Uterus (tissue), 2 donors: ENCODE measurements at regions not wholly inside any gene's neighbourhood (a gene's known extent, or its start where the extent isn't known, plus 50 kb on each side); places are given as distances from the start of the nearest gene placed in this dataset.

ENCODE experiments used
- POLR2A ChIP-seq, 2 donors: fragments of 450-650 bp; IDR thresholded peaks; one replicate each; pipeline ENCODE4 v1.6.1; 2016; ENCODE audit warnings: antibody characterized with exemption in 2 of 2, mild to moderate bottlenecking in 1 of 2, moderate library complexity in 1 of 2
- TF ChIP-seq, protein P1 (sequence below), 4 experiments: fragments of 200-600 bp in 2 of 4; fragments of 450-650 bp in 2 of 4; sonication (generic) in 2 of 4; IDR thresholded peaks; one replicate each; pipeline ENCODE4 v1.5.1; 2016 to 2019; ENCODE audit warnings: antibody characterized with exemption in 4 of 4, mild to moderate bottlenecking in 2 of 4, moderate library complexity in 1 of 4

GRCh38 chr5:100693481-100693880, 158.3 kb downstream of the FAM174A start:
- TF ChIP-seq, protein P1, sequence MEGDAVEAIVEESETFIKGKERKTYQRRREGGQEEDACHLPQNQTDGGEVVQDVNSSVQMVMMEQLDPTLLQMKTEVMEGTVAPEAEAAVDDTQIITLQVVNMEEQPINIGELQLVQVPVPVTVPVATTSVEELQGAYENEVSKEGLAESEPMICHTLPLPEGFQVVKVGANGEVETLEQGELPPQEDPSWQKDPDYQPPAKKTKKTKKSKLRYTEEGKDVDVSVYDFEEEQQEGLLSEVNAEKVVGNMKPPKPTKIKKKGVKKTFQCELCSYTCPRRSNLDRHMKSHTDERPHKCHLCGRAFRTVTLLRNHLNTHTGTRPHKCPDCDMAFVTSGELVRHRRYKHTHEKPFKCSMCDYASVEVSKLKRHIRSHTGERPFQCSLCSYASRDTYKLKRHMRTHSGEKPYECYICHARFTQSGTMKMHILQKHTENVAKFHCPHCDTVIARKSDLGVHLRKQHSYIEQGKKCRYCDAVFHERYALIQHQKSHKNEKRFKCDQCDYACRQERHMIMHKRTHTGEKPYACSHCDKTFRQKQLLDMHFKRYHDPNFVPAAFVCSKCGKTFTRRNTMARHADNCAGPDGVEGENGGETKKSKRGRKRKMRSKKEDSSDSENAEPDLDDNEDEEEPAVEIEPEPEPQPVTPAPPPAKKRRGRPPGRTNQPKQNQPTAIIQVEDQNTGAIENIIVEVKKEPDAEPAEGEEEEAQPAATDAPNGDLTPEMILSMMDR (IDR thresholded peaks at IDR 0.05), result no peak
- no peak for TF ChIP-seq POLR2A (IDR thresholded peaks at IDR 0.05)
